ENCODE measurements at regions not wholly inside any gene's neighbourhood (a gene's known extent, or its start where the extent isn't known, plus 50 kb on each side); places are given as distances from the start of the nearest gene placed in this dataset.

DNA sequence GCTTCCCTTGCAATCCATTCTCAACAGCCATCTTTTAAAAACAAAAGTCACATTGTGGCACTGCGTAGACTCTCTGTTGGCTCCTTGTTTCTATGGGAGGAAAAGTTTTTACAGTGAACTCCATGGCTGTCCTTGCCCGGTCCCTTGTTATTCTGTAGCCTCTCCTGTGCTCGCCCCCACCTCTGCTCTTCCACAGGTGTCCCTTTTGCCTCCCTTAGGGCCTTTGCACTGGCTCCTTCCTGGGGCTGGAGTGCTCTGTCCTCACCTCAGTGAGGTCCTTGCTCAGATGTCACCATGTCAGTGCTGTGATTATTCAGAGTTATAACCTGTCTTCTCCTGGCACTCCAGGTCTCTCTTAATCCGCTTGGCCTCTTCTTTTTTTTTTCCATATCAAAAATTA is 308.8 kb downstream of the DOCK8 start:
- CTCF ChIA-PET (ENCODE audit: partially characterized antibody) = no interaction called here
- 80% methylated on average over 4 of the region's 4 CpGs; no CpG with 5 or more reads in 1 of the 2 experiments for WGBS, 2 experiments (ENCODE audit: extremely low coverage in 1 of 2, insufficient coverage in 1 of 2, insufficient read length in 1 of 2, insufficient replicate concordance in 2 of 2, low coverage in 1 of 2, low lambda C conversion rate in 2 of 2, missing lambda C conversion rate in 1 of 2)
- no peak overlapping the region for H4K5ac ChIP-seq (ENCODE audit: insufficient read length, low read depth, low read length)
- H2AK5ac ChIP-seq (ENCODE audit: low read depth, low read length) = no peak overlapping the region
- H2AFZ ChIP-seq (ENCODE audit: low read length) = no peak overlapping the region
- H3K79me1 ChIP-seq (ENCODE audit: low read depth, low read length) = peaks cover 2% of the 10 kb centered on the region; the same call in 1 of the 2 replicates
- no peak overlapping the region for H3K18ac ChIP-seq (ENCODE audit: extremely low read depth, low read length)
- H3K9me3 ChIP-seq (ENCODE audit: insufficient read depth in 2 of 2, low read depth in 1 of 2, low read length in 1 of 2) = no peaks in the 10 kb centered on the region
- no peak overlapping the region for H3K4me2 ChIP-seq (ENCODE audit: insufficient read depth in 1 of 2, low read depth in 2 of 2, low read length in 2 of 2)
- no peak overlapping the region for H2BK12ac ChIP-seq (ENCODE audit: low read depth, low read length)
- DNase-seq (ENCODE audit: low read depth in 1 of 2, low spot score in 2 of 2) = no peak
- H3K36me3 ChIP-seq (ENCODE audit: control insufficient read depth in 2 of 4, insufficient read depth in 4 of 4, low read length in 3 of 4) = no peaks in the 10 kb centered on the region
- no peak overlapping the region for H4K91ac ChIP-seq (replicated peaks; ENCODE audit: insufficient read length, low read length)
- H3K9ac ChIP-seq (replicated peaks in 1 of 4; ENCODE audit: extremely low read depth in 1 of 4, low read depth in 3 of 4, low read length in 3 of 4) = no peak overlapping the region
- FAIRE-seq = no peak
- no peak overlapping the region for H3K56ac ChIP-seq (replicated peaks; ENCODE audit: insufficient read length, low read depth, low read length)
- H3K23ac ChIP-seq (ENCODE audit: insufficient read length) = no peak overlapping the region
- H3K27me3 ChIP-seq (replicated peaks in 1 of 4; ENCODE audit: control insufficient read depth in 3 of 4, extremely low read depth in 1 of 4, insufficient read depth in 3 of 4, low read length in 3 of 4) = no peaks in the 10 kb centered on the region
- peaks cover 2 to 7% of the 10 kb centered on the region in 2 experiments for H4K20me1 ChIP-seq (replicated peaks in 1 of 2; ENCODE audit: control insufficient read depth in 1 of 2, insufficient read depth in 2 of 2, low read length in 2 of 2)
- no peak overlapping the region for H3K4ac ChIP-seq (replicated peaks; ENCODE audit: insufficient read length, low read depth, low read length)
- H2BK5ac ChIP-seq (ENCODE audit: low read depth, low read length) = no peak overlapping the region
- no peak overlapping the region for H3K4me3 ChIP-seq (ENCODE audit: extremely low read depth in 1 of 4, insufficient read depth in 2 of 4, low read depth in 3 of 4, low read length in 4 of 4)
- POLR2A ChIA-PET (ENCODE audit: partially characterized antibody) = no interaction called here
- H2BK120ac ChIP-seq (replicated peaks; ENCODE audit: low read depth, low read length) = no peak overlapping the region
- no peak overlapping the region for H3K27ac ChIP-seq (ENCODE audit: low read depth, low read length)
- no peaks in the 10 kb centered on the region for H3K4me1 ChIP-seq (replicated peaks in 1 of 4; ENCODE audit: control insufficient read depth in 3 of 4, insufficient read depth in 4 of 4, low read length in 3 of 4)
- H2BK15ac ChIP-seq (ENCODE audit: low read length) = no peak overlapping the region
- H3K23me2 ChIP-seq (ENCODE audit: low read depth, low read length) = no peaks in the 10 kb centered on the region
- no peak overlapping the region for H3K14ac ChIP-seq (ENCODE audit: insufficient read length)
- peaks cover 3 to 59% of the 10 kb centered on the region in 2 experiments for H3K79me2 ChIP-seq (ENCODE audit: control insufficient read depth in 1 of 2, insufficient read depth in 2 of 2, low read length in 2 of 2)
- H2BK20ac ChIP-seq (ENCODE audit: low read length) = no peak overlapping the region
- H4K8ac ChIP-seq (ENCODE audit: extremely low read depth, insufficient read depth, low read length) = no peak overlapping the region
- TF ChIP-seq POLR2A (IDR thresholded peaks at IDR 0.05; ENCODE audit: control extremely low read depth in 1 of 2, low read depth in 2 of 2, low read length in 2 of 2) (no peak), JUND (IDR thresholded peaks at IDR 0.05; ENCODE audit: low read length) (no peak), RFX5 (IDR thresholded peaks at IDR 0.05; ENCODE audit: borderline replicate concordance, low read depth, low read length) (no peak), JUN (IDR thresholded peaks at IDR 0.05; ENCODE audit: low read depth, low read length) (no peak), CTCF (IDR thresholded peaks at IDR 0.05; ENCODE audit: control extremely low read depth in 1 of 3, insufficient read depth in 1 of 3, low read depth in 1 of 3, low read length in 3 of 3) (no peak), EP300 (IDR thresholded peaks at IDR 0.05; ENCODE audit: borderline replicate concordance in 1 of 2, low read depth in 2 of 2, low read length in 2 of 2) (no peak), CEBPB (IDR thresholded peaks at IDR 0.05; ENCODE audit: low read depth, low read length) (no peak), HDAC6 (IDR thresholded peaks at IDR 0.05; ENCODE audit: low read depth, low read length) (no peak), SUZ12 (IDR thresholded peaks at IDR 0.05; ENCODE audit: low read length) (no peak), KDM5A (IDR thresholded peaks at IDR 0.05; ENCODE audit: low read length) (no peak), KDM4A (IDR thresholded peaks at IDR 0.05; ENCODE audit: low read depth, low read length, severe bottlenecking) (no peak), NRF1 (IDR thresholded peaks at IDR 0.05; ENCODE audit: low read depth, low read length) (no peak), EZH2 (IDR thresholded peaks at IDR 0.05; ENCODE audit: low read depth, low read length, severe bottlenecking) (no peak)

Data from H1 (cell line).